ENCODE measurements at regions not wholly inside any gene's neighbourhood (a gene's known extent, or its start where the extent isn't known, plus 50 kb on each side); places are given as distances from the start of the nearest gene placed in this dataset.

DNA sequence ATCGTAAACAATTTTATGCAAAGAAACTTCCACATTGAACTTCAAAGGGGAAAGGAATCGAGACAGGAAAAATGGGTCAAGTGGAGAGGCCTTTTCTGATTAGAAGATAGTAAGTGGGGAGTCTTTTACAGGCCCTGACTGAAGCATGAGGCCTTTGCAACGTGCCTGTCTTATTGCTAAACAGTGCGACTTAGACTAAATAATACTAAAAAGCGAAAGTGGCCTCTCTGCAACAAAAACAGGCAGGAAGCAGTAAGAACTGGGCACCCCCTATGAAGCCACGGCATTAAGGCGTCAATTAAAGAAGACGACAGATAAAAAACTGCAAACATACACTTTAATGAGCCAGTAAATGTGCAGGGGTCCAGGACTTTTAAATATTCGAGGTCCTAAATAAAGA lies 283.4 kb upstream of the GRIP1 start:
- no peak for DNase-seq (ENCODE audit: low read depth)

DNA sequence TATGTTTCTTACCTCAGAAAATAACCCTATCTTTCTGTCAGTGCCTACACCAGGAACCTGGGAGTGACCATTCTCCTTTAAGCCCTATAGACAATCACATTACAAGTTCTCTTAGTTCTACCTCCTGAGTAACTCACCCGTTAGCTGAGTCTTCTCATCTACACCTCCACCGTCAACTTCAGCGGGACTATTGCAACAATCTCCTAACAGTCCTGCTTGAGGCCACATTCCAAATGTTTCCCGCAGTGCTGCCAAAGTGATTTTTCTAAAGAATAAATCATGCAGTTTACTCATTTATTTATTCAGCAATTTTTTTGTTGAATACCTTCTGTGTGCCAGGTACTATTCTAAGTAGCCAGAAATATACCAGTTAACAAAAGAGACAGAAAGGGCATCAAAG lies 285.0 kb upstream of the GRIP1 start:
- DNase-seq (ENCODE audit: low read depth): no peak

DNA sequence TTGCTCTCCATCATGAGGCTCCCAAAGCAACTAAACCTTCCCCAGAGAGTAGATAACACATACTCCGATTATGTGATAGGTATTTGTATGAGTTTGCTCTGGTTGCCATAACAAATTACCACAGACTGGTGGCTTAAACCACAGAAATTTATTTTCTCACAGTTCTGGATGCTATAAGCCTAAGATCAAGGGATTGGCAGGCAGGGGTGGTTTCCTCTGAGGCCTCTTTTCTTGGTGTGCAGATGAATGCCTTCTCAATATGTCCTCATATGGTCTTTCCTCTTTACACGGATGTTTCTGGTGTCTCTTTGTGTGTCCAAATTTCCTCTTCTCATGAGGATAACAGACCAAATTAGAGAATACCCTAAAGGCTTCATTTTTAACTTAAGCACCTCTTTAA lies 285.8 kb upstream of the GRIP1 start:
- peak; percentile 12 for DNase-seq (ENCODE audit: low read depth)

DNA sequence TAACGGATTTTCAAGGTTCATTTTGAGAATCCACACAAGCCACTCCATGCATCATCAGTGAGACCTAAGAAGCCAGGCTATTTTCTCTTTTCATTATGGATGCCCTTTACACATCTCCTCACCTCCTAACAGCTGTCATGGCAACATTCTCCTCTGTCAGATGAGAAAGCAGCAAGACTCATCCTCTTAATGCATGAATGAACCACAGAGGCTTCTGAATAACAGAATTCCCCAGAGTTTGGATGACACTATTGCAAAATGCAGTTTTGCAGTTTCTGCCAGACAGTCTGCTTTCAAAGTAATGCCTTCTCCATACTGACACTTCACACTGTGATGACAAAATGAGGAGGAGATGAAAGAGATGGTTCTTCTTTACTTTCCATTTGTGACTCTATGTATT lies 286.7 kb upstream of the GRIP1 start:
- DNase-seq (ENCODE audit: low read depth): peak; percentile 1

DNA sequence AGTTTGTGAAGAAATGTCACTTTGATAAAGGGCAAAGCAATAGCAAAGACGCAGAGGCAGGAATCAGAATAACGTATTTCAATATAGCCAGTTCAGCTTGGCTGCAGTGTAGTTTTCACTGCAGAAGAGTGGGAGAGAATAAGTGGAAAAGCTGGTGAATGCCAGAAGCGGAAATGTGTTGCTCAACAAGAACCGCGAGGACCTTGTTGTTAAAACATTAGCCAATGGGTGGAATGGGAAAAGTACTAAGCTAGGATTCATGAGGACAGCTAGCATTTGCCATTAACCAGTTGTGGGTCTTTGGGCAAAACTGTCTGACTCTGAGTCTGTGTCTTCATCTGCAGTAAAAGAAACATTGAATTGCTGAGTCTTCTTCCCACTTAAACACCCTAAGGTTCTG lies 292.9 kb upstream of the GRIP1 start:
- DNase-seq (ENCODE audit: low read depth): no peak

DNA sequence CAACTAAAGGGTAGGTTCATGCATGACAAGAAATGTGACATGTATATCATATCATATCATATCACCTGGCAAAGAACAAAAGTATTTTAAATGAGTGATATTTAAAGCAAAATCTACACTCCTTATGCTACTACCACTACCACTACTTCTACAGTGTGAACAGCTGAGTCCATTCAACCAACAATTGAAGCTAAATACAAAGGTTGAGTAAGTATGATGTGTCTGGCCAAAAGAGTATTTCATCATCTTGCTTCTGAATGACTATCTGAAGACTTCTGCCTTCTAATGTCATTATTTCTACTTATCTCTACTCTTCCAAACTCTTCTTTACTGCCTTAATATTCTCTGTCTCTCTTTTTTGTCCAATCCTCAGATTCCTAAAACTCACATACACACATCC lies 292.6 kb upstream of the CAND1 start:
- no peak for DNase-seq (ENCODE audit: low read depth)

DNA sequence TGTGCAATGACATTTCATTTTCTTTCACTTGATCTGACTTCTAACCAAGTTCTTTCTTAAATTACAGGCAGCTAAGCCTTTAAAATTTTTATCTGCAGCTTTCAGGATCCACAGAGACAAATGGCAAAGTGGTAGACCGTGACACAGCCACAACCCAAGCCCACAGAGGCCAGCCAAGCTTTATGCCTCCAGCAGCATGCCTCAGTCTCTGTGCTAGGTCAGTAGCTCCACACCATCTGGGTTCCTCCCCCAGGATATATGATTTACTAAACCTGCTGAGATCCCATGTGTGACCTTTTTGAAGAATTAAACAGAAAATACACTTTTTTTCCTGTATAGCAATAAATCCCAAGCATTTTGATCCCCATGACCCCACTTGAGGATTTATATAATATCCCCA lies 290.4 kb upstream of the CAND1 start:
- DNase-seq (ENCODE audit: low read depth): no peak

DNA sequence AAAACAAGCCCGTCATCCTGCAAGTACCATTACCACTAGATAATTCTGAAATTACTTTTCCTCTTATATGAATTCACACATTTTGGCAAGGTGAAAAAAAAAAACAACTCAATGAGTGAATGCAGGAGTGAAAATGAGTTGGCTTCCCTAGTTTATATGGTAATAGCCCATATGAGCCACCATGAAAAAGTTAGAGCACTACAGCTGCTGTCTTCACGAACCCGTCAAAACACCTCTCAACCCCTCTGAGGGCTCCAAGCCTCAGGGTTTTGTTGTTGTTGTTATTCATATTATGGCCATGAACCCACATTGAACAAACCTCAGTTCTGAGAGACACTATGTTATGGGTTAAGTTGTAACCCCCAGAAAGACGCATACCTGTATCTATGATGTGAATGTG lies 289.9 kb upstream of the CAND1 start:
- DNase-seq (ENCODE audit: low read depth): no peak

DNA sequence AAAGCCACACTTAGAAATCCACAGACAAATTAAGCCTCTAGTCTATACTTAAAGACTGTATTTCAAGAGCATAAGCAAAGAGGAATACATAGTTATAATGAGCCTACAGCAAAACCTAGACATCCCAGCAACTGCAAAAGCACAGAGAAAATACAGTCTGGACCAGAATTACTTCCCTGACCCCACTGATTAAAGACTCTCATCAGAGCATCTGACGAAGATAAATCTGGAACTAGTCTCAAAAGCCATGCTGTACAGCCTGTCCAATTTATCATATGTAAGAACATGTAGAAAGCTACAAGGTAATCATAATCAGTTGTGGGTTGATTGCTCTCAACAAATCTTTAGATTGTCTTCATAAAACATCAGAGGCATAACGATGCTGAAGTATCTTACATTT lies 285.1 kb upstream of the CAND1 start:
- no peak for DNase-seq (ENCODE audit: low read depth)

DNA sequence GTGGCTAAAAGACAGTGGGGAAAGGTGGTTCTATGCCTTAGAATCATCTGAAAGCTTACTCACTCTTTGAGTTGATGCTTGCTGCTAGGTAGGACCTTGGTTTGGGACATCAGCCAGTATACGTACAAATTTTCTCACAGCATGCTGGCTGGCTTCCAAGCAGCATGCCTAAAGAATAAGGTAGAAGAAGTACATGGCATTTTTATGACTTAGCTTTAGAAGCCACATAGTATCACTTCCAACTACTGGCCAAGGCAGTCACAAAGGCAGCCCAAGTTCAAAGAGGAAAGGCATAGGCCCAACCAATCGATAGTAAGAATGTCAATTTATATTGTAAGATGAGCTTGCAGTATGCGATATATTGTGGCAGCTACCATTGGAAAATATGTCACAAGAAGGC lies 284.2 kb upstream of the CAND1 start:
- DNase-seq (ENCODE audit: low read depth): no peak

DNA sequence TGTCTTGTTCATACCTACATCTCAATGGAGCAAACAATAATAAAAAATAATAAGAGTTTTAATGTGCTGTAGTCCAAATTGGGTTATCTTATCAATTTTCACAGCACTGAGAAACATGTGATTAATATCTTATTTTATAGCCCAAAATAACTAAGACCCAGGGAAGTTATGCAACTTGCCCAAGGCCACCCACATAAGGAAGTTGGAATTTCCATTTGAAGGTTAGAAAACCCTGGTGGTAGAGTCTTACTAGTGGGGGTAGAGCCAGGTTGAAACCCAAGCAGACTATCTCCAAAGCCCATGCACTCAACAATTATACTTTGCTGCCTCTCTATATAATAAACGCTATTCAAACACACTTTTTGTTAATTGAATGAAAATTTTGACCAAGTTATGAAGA lies 270.0 kb upstream of the CAND1 start:
- no peak for DNase-seq (ENCODE audit: low read depth)

DNA sequence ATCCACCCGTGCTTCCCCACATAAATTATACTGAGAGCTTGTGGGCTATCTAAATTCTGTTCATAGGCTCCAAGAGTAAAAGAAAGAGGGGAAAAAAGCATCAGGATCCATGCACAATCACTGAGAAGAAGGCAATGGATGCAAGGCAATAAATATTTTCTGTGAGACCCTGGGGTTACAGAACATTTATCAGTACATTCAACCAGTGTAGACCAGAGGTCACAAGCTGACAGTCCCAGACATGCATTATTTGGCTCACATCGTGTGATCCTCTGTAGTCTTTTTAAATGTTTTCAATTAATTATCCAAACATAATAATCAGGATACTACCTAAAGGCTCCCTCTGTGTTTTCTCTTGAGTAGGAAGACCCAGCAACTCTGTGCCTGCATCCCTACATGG lies 267.9 kb upstream of the CAND1 start:
- DNase-seq (ENCODE audit: low read depth): no peak

DNA sequence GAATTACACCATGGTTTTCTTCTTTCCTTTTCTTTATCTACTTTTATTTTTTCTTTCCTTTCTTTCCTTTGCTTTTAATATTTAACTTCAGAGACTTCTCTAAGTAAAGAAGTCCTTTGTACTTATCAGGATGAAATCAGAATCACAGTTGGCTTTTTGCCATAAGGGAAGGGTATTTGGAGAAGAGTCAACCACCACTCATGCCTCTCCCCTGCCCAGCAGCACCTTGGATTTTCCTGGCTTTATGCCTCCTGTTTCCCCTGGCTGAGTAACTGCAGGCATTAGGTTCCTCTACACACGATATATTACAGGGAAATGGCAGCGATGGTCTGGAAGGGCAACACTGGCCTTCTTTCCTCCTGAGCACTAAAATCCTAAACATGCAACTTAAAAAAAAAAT lies 266.4 kb upstream of the CAND1 start:
- DNase-seq (ENCODE audit: low read depth): no peak

DNA sequence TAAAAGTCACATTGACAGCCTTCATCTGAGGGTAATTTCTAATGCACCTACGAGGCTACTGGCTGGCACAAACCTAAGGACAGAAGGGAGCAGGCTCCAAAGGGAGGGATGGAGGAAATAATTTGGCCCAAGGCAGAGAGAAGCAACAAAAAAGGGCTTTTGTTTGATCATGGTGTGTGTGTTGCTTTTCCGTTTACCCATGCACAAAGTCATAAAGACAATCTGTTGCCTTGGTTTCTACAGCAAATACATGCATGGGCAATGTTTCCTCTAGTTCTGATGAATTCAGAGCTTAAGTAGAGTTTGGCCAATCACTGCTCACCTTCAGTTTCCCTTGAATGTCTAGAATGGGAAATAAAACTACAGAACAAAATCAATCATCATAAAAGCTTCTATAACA lies 262.5 kb upstream of the CAND1 start:
- no peak for DNase-seq (ENCODE audit: low read depth)

DNA sequence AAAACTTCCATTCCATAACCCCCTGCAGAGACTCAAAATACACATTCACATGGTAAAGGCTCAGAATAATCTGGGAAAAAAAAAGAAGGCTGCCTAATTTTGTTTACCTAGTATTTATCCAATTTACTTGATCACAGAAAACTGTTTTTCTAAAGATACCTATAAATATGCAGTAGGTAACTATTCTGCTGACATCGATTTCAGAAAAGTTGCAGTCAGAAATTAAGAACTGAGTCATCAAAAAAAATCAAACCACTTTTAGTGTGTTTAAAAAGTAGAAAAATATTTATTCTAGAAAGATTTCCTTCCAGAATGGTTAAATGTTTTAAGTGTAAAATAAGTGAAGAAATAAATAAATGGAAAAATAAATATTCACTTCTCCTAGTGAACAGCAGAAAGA lies 254.5 kb upstream of the CAND1 start:
- no peak for DNase-seq (ENCODE audit: low read depth)

DNA sequence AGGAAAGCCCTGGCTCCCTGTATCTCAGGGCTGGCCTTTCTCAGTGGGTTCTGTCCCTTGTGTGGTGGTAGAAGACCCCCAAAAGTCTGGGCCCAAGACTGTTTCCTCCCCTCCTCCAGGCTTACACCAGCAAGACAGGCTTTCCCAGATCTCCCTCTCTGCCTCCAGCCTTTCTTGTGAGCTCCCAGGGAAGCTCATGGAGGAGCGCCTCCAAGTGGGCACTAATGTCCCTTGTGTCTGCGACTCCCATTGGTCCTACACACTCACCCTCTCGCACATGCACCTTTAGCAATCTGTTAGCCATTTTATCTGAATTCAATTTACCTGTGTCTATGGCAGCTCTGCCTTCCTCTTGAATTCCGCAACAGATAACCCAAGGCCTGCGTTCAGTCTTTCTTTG lies 251.1 kb upstream of the CAND1 start:
- DNase-seq (ENCODE audit: low read depth): no peak

DNA sequence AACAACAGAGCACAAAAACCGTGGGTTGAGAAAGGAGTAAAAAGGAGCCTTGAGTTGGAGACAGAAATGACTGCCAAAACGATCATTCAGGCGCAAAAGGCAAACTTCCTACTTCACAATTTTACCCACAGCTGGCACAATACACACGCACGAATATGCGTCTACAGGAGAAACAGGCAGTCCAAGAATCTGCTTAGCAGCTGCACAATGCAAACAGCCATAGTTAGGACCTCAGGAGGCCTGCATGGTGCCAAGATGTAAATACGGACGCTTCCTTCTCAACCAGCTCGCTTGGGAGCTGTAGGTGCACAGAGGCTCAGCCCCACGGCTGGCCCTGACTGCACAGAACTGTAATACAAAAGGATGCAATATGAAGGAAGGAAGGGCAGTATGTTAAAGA lies 250.1 kb upstream of the CAND1 start:
- DNase-seq (ENCODE audit: low read depth): no peak

DNA sequence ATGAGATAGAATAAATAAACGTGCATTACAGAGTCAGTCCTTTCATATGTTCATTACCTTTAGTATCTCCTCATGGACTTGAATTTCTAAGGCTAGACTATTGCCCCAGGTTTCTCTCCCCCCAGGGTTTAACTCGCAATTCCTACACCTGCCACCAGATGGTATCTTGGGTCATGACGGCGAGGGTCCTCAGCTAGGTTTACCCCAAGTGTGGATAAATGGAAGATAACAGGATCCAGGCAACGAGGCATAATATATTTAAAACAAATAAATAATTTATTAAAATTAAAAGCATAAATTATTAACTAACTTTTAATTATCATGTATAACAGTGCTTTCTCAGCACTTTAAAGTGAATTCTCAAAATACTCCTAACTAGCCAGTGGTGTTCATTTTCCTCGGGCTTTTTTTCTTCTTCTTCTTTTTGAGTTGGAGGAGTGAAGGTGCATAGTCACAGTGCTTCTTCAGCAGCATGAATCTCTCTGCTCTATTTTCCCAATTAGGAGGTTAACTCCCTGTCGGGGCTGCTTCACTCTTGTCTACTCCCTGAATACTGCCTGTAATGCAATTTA lies 243.5 kb upstream of the CAND1 start:
- peak; percentile 13 for DNase-seq (ENCODE audit: low read depth)

DNA sequence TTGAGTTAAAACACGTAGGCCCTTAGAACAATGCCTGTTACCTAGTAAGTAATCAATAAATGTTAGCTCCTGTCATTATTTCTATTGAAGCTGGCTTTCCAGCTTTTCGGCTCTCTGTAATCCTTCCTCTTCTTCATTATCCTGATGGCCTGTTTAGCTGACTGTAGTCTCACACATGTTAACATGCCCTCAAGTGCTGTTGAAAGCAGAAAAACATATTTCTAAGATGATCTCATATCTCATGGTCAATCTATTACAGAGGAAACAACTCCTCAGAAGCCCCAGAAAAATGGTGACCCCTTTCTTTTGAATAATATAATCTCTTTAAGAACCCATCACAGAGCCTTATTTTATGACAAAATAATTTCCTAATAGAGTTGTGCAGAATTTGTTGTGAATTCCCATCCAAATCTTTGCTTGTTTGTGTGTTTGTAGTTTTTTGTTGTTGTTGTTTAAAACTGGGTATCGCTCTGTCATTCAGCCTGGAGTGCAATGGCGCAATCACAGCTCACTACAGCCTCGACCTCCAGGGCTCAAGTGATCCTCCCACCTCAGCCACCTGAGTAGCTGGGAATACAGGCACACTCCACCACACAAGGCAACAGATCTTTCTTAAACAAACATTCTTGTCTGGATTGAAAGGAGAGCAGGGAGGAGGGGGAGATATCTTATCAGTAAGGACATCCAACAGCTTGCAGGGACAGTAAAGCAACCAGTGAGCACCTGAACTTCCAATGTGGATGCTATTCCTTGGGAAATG lies 242.5 kb upstream of the CAND1 start:
- DNase-seq (ENCODE audit: low read depth): no peak

DNA sequence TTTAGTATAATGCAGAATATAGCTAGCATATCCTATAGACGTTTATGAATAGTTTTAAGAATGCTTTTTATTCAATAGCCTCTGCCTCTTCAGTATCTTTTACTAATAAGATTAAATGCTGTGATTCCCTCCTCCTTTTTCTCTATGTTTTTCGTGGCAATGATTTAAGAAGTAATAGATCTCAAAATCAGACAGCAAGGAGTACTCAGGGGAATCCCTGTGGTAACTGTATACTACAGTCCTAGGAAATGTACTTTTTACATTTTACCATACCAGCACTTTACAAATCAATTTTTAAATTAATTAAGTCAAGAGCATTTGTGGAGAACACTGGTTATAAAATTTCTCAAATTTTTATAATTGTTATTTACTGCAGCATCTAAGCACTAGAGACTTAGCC lies 240.6 kb upstream of the CAND1 start:
- no peak for DNase-seq (ENCODE audit: low read depth)

DNA sequence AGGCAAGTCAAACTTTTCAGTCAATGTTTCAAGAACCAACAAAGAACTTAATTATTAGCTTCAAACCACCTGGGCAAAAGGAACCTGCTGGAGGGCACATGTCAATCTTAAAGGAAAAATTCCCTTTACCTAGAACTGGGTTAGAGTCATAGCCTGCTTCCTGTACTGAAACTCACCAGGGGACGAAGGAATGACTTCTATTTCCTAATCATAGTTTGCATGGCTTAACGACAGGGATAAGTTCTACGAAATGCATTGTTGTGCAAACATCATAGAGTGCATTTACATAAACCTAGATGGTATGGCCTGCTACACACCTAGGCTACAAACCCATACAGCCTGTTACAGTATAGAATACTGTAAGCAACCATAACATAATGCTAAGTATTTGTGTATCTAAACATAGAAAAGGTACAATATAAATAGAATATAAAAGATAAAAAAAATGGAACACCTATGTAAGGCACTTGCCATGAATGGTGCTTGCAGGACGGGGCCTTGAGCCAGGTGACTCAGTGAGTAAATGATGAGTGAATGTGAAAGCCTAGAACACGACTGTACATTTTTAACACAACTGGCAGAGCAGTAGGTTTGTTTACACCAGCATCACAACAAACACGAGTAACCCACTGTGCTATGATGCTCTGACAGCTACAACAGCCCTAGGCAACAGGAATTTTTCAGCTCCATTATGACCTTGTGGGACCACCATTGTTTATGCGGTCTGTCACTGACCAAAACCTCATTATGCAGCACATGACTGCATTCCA lies 234.9 kb upstream of the CAND1 start:
- DNase-seq (ENCODE audit: low read depth): peak; percentile 5

DNA sequence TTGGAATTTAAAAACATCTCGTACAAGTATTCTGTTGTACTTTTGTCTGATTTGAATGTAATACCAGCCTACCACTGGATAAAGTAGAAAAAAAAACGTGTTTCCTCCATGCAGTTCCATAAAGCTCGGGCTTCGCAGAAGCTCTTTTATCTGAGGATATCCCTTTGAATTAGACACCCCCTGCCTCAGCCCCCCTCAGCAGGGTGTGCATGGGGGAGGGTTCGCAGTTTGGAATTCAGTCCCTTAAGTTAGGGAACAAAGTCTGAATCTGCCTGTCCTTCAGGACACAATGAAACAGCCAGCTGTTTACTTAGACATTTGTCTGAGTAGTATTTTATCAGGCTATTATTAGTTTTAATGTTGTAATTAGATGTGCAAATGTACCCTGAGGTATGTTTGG lies 234.0 kb upstream of the CAND1 start:
- DNase-seq (ENCODE audit: low read depth): no peak

DNA sequence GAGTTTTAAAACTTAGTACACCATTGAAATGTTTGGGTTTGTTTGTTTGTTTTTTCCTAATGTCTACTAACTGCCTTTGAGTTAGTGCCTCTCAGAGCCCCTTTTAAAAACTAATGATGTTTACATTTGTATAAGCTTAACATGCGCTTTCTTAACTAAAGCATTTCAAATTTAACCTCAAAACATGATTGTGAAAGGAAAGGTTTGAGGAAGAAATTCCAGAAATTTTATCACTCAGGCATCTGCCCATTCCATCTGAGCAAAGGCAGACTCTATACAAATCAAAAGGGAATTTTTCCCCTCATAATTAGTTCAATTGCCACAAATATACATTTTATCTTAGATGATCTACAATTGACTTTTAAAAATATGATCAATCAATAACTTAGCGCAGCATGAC lies 230.7 kb upstream of the CAND1 start:
- no peak for DNase-seq (ENCODE audit: low read depth)

Measured in LHCN-M2 (cell line).